ENCODE measurements at regions not wholly inside any gene's neighbourhood (a gene's known extent, or its start where the extent isn't known, plus 50 kb on each side); places are given as distances from the start of the nearest gene placed in this dataset.

- TF ChIP-seq, protein P1, sequence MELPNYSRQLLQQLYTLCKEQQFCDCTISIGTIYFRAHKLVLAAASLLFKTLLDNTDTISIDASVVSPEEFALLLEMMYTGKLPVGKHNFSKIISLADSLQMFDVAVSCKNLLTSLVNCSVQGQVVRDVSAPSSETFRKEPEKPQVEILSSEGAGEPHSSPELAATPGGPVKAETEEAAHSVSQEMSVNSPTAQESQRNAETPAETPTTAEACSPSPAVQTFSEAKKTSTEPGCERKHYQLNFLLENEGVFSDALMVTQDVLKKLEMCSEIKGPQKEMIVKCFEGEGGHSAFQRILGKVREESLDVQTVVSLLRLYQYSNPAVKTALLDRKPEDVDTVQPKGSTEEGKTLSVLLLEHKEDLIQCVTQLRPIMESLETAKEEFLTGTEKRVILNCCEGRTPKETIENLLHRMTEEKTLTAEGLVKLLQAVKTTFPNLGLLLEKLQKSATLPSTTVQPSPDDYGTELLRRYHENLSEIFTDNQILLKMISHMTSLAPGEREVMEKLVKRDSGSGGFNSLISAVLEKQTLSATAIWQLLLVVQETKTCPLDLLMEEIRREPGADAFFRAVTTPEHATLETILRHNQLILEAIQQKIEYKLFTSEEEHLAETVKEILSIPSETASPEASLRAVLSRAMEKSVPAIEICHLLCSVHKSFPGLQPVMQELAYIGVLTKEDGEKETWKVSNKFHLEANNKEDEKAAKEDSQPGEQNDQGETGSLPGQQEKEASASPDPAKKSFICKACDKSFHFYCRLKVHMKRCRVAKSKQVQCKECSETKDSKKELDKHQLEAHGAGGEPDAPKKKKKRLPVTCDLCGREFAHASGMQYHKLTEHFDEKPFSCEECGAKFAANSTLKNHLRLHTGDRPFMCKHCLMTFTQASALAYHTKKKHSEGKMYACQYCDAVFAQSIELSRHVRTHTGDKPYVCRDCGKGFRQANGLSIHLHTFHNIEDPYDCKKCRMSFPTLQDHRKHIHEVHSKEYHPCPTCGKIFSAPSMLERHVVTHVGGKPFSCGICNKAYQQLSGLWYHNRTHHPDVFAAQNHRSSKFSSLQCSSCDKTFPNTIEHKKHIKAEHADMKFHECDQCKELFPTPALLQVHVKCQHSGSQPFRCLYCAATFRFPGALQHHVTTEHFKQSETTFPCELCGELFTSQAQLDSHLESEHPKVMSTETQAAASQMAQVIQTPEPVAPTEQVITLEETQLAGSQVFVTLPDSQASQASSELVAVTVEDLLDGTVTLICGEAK (IDR thresholded peaks at IDR 0.05), result no peak
- TF ChIP-seq, protein P1 (CRISPR knock-in tag; IDR thresholded peaks at IDR 0.05), result no peak
- no peak for TF ChIP-seq PHB2 (IDR thresholded peaks at IDR 0.05; ENCODE audit: partially characterized antibody)
- no peak for TF ChIP-seq ZNF7 (CRISPR knock-in tag; IDR thresholded peaks at IDR 0.05)
- TF ChIP-seq SNAI1 (CRISPR knock-in tag; IDR thresholded peaks at IDR 0.05; ENCODE audit: borderline replicate concordance), result no peak
- no peak for TF ChIP-seq JUN (CRISPR knock-in tag; IDR thresholded peaks at IDR 0.05)
- TF ChIP-seq JUND (CRISPR knock-in tag; IDR thresholded peaks at IDR 0.05), result no peak
Observed at GRCh38 chr15:58380280-58380945, 51.4 kb upstream of the LIPC start (continued).
